Body of pancreas (tissue), 4 donors: ENCODE measurements at regions not wholly inside any gene's neighbourhood (a gene's known extent, or its start where the extent isn't known, plus 50 kb on each side); places are given as distances from the start of the nearest gene placed in this dataset.

Source experiments
- POLR2A ChIP-seq, 3 donors: fragments of 450-650 bp; IDR thresholded peaks; one replicate each; pipeline ENCODE4 v1.6.1; 2016; ENCODE audit warnings: antibody characterized with exemption in 3 of 3, mild to moderate bottlenecking in 2 of 3
- TF ChIP-seq, protein P1 (sequence below), 7 experiments: fragments of 450-650 bp in 4 of 7; fragments of 200-600 bp in 3 of 7; sonication (generic) in 3 of 7; IDR thresholded peaks; one replicate each; pipeline ENCODE4 v1.5.1; 2016 to 2019; ENCODE audit warnings: antibody characterized with exemption in 7 of 7

DNA sequence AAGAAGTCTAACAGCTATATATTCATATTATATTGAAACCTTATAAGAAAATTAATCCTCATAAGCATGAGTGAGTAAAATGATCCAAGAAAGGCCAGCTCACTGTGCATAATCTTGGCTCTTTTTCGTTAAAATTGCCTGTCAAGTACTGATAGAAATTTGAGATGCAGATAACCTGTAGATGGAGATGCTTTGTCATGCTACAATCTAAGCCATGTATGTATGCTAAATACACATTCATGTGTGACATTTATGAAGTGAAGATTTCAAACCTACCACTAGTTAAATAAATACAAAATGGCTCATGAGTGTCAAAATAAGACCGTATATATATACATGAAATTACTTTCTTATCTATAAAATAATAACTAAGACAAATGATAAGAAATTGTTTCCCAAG lies 1491.5 kb upstream of the PRMT6 start:
- TF ChIP-seq, protein P1, sequence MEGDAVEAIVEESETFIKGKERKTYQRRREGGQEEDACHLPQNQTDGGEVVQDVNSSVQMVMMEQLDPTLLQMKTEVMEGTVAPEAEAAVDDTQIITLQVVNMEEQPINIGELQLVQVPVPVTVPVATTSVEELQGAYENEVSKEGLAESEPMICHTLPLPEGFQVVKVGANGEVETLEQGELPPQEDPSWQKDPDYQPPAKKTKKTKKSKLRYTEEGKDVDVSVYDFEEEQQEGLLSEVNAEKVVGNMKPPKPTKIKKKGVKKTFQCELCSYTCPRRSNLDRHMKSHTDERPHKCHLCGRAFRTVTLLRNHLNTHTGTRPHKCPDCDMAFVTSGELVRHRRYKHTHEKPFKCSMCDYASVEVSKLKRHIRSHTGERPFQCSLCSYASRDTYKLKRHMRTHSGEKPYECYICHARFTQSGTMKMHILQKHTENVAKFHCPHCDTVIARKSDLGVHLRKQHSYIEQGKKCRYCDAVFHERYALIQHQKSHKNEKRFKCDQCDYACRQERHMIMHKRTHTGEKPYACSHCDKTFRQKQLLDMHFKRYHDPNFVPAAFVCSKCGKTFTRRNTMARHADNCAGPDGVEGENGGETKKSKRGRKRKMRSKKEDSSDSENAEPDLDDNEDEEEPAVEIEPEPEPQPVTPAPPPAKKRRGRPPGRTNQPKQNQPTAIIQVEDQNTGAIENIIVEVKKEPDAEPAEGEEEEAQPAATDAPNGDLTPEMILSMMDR (IDR thresholded peaks at IDR 0.05) = no peak
- TF ChIP-seq POLR2A (IDR thresholded peaks at IDR 0.05) = no peak
